Muscle of back (tissue), 3 donors: ENCODE measurements at regions not wholly inside any gene's neighbourhood (a gene's known extent, or its start where the extent isn't known, plus 50 kb on each side); places are given as distances from the start of the nearest gene placed in this dataset.
"Not testable (repeated sequence)": the region's sequence is repeated elsewhere in the genome, so short reads cannot be mapped to it uniquely, and the experiment has no call there.

Experiments used
- DNase-seq, 3 donors: peaks; one replicate each; pipeline versions ENCODE4 v3.0.0 to v3.0.0-alpha.2; 2013

DNA sequence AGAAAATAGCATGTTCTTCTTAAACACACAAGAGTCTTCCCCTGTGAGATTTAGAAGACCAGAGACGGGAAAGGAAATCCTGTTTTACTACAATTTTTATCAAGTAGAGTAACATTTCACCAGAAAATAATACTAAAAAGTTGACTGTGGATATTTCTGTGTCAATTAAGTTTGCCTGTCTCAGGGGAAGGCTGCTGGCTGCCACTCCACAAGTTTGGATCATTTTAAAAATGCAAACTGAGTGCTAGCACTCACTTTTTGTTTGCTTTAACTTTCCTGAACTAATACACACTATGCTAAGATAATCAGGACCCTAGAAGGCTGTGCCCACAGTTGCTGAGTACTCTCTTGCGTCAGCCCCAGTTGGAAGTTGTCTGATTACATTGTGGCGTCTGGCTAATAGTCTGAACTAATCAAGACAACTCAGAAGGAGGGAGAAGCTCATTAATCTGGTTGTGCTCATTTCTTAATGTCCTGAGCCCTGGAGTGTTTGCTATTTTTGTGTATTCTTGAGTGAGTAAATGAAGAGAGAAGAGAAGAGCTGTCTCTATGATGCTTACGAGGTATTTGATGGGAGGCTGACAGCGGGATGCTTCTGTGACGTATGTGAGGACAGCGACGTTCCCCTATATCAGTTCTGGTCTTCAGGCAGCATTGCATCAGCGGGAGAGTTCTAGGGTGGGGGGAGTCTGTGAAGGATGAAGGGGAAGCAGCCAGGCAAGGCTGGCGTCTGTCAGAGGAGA lies 664.2 kb downstream of the QKI start:
- peak in 1 of 3 donors; percentile 42 for DNase-seq

- DNase-seq, result not testable (repeated sequence)
Observed at GRCh38 chr6:164076818-164077532, 662.5 kb downstream of the QKI start.

DNA sequence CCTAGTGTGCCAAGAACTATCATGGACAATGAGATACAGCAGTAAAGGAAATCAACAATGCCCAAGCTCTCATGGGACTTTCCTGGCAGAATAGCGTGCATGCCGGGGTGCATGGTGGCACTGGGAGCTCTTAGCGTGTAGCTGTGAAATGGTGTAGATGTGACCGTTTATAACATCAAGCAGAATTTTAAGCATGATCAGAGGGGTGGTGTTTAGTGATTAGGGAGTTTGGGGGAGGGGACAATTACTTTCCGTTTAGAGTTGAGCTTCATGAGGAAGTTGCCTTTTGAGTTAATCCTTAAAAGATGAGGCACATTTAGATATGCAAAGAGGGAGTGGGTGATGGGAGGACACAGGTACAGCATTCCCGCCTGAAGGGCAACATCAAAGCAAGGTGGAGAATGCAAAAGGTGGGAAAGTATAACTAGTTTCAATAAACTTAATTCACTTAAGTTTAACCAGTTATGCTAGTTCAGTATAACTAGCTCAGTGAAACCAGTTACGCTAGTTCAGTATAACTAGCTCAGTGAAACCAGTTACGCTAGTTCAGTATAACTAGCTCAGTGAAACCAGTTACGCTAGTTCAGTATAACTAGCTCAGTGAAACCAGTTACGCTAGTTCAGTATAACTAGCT lies 661.6 kb downstream of the QKI start:
- DNase-seq, result no peak

DNA sequence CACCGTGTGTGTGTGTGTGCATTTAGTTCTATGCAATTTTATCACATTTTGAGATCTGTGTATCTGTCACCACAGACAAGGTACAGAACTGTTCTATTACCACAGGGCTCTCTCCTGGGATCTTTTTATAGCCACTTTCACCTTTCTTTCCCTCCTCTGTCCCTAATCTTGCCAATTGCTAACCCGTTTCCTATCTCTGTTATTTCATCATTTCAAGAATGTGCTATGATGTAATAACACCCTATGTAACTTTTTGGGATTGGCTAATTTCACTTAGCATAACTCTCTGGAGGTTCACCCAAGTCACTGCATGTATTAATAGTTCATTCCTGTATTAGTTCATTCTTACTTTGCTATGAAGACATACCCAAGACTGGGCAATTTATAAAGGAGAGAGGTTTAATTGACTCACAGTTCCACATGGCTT lies 657.7 kb downstream of the QKI start:
- no peak for DNase-seq

DNA sequence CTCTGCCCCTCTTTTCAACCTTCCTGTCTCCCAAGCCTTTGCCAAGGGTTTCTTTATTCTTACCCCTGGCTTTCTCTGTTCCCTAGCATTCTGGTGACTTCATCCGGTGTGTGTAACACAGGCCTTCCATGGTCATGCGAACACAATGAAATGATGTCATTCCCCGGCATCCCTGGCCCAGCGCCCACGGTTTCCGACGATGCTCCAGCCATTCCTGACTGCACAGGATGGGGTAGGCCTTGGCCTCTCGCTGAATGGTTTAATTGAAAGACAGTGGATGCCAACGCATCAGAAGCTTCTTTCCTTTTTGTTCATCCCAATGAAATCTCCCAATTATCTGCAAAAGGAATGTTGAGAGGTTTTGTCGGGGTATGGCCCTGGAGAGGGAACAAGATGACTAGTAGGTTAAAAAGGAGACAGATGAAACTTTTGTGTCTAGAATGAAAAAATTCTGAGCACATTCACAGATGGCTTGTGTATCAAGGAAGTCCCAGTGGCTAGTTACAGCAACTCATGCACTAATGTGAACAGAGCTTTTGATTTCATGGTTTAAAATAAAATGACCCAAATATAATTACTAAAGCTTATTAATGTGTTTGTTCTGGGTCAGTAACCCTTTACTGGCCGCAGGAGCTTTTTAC lies 655.0 kb downstream of the QKI start:
- peak; percentile 30 to 85 (median 79) for DNase-seq

DNA sequence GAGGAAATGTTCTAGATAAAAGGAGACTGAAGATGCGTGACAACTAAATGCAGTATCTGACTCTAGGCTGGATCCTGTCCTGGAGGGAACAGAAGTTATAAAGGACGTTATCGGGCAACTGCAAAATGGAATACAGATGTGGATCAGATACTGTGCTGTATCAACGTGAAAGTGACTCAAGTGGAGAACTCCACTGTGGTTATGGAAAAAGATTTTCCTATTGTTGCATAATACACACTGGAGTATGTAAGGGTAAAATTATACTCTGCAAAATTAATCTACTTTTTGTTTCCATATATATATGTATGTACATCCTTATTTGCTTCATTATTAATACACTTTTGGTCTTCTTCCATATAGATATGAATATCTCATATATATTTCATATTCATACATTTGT lies 654.0 kb downstream of the QKI start:
- peak in 1 of 3 donors; percentile 46 for DNase-seq

DNA sequence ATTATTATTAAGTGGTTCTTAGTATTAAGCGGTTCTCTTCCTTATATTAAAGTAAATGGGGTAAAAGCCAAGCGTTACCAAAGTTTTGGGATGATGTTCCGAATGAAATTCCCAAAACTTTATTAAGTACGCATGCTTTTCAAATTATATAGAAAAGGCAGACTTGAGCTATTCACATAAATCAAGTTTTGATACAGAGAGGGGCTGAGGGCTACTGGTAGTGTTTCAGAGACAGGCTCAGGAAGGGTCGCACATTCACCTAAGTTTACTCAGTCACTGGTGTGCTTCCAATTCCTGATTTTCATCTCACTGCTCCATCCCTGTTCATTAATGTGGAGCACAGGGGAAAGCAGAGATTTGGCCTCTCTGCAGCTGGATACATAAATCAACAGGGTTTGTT lies 652.2 kb downstream of the QKI start:
- DNase-seq, result peak in 2 of 3 donors; percentile 42 to 78

DNA sequence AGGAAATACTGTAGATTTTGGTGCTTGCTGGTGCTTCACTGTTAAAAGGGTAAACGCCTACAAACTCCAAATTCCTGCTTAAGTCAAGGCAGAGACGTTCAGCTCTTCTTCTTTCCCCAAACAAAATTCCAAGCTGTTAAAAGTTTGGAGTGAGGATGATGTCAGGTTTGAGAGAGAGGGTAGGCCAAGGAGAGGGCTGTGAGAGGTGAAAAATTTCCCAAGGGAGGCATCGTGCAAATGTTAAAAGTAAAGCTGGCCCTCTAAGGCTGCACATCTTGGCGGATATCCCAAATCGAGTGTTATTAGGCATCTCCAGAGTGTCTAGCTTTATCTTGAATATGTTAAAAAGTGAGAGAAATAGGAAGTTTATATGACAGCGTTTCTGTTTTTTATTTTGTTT lies 651.8 kb downstream of the QKI start:
- DNase-seq, result peak; percentile 31 to 87 (median 73)

DNA sequence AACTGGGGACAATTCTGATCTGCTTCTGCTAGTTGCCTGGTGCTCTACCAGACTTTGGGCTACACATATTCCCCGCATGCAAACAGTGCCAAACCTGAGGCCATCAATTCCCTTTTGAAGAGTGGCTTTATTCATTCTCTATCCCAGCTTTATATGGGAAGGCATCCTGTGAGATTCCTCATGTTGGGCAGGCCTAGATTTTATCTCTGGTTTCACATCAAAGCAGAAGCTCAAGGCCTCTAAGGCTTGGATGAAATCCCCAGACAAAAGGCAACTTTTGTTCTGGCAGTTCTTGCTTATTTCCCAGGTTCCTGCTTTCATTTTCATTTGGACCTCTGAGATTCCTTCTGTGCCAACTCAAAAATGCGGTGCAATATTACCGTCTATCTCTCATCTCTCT lies 648.8 kb downstream of the QKI start:
- no peak for DNase-seq

DNA sequence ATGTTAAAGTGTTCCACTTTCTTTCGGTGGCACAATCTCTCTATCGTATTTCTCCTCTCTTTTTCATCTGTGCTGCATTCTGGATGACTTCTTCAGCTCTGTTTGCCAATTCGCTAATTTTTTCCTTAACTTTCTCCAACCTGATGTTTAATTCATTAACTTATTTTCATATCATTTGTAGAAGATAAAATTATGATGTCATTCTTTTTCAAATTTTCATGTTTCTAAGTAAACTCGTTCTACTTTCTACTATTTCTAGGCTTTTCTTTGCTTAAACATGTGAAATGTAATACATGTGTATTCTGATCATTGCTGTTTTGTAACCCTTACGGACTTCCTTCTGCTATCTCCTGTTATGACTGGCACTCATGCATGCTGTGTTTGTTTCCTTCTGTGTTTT lies 648.4 kb downstream of the QKI start:
- no peak for DNase-seq

- DNase-seq, result no peak
Observed at GRCh38 chr6:164057876-164058275, 643.4 kb downstream of the QKI start.

DNA sequence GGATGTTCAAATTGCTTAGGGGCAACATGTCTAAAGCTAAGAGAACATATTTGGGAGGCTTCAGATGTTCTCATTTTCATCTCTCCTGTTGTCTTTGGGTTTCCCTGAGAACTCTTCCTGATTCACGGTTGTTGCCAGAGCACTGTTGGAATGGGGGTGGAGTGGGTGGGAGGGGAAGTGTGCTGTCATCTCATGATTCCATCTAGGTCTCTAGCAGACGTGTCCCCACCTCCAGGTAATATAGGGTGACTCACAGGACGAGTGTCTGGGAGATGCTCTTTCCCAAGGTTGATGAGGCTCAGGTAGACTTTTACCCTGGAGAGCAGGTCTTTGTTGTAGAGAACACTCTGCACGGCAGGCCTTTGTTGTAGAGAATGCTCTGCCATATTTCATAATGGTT lies 636.9 kb downstream of the QKI start:
- no peak for DNase-seq

DNA sequence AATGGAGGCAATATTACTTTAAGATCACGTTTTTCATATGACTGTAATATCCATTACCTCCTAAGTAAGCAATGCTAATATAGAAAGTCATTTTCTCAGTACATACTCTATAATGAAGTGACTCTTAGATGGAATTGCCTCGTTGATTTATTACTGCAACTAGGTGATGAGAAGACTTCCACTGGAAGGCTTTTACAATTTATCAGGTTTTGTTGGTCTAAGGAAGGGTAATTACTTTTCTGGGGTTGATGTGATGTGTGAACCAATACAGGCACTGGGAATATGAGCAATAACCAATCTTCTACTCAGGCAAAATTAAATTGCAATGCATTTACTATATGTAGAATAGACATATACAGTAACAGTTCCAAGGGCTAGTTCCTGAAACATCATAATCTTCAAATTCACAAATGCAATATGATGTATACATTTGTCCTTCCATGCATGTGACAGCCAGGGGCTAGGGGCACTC lies 635.0 kb downstream of the QKI start:
- DNase-seq, result no peak

DNA sequence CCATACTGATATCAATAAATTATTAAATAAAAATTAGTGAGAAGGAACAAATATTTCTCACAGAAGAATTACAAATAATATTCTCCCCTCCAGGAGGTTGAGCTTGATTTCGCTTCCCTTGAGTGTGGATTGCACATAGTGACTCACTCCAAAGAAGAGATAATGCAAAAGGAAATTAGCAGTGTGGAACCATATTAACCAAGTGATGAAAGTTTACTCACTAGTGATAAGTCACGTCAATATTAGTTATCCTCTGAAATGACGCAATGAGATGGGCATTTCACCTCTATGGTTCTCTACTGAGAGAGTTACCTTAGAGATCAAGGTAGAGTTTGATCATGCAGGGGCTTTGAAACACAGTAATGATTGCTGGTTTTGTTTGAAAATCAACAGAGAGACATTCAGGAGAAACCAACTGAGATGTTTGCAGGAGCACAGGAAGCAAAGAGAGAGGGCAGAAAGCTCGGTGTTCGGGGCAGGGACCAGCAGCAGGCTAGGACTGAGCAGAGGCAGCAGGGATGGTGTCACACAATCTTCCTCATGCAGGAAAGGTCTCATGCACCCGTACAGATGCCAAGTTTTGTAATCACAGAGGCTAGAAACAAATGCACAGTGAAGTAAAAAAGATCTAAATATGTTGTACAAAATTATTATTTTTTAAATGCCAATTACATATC lies 634.5 kb downstream of the QKI start:
- no peak for DNase-seq

DNA sequence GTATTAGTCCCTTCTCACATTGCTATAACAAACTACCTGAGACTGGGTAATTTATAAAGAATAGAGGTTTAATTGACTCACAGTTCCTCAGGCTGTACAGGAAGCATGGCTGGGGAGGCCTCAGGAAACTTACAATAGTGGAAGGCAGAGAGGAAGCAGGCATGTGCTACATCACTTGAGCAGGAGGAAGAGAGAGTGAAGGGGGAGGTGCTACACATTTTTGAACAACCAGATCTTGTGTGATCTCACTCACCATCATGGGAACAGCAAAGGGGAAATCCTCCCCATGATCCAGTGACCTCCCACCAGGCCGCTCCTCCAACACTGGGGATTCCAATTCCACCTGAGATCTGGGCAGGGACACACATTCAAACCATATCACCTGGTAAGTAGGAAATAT lies 630.6 kb downstream of the QKI start:
- DNase-seq, result no peak

DNA sequence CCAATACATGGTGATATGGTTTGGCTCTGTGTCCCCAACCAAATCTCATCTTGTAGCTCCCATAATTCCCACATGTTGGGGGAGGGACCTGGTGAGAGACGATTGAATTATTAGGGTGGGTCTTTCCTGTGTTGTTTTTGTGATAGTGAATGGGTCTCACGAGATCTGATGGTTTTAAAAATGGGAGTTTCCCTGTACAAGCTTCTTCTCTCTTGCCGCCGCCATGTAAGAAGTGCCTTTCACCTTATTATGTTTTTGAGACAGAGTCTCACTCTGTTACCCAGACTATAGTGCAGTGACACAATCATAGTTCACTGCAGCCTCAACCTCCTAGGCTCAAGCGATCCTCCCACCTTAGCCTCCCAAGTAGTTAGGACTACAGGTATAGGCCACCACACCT lies 629.1 kb downstream of the QKI start:
- DNase-seq, result not testable (repeated sequence)

DNA sequence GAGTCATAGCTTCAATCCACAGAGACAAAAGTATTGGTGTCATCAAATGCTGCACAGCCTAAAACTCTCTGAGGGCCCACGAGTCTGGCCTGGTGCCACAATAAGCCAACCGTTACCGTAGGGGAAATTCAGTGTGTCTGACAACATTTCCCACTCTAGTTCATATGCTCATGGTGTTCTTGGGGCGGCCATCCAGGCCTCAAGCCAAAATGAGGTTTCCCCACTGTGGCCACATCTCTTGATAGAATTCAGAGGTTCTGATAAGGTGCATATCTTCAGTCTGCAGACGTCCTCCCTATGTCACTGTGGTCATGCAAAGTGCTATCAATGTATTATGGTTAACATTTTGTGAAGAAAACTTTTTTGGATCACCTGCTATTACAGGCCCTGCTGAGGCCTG lies 627.7 kb downstream of the QKI start:
- no peak for DNase-seq

- no peak for DNase-seq
Observed at GRCh38 chr6:164040994-164041393, 626.5 kb downstream of the QKI start.

DNA sequence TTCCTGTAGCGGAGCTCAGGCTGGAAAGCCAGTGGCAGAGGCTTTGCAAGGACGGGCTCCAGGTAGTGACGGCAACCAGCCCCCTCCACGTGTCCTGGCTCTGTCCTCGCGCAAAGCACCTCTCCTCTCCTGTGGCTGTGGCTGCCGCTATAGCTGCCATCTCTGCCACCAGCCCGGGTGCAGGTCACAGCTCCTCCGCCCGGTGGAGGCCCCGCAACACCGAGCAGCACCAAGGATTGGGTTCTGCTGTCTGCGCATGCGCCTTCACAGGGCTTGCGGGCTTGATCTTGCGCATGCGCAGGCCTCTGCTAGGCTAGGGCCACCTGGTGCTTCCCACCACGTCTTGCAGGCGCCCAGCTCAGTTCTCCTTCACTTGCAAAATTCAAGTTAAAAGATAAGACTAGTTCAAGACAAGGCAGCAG lies 625.4 kb downstream of the QKI start:
- DNase-seq, result peak in 2 of 3 donors; percentile 32 to 51

DNA sequence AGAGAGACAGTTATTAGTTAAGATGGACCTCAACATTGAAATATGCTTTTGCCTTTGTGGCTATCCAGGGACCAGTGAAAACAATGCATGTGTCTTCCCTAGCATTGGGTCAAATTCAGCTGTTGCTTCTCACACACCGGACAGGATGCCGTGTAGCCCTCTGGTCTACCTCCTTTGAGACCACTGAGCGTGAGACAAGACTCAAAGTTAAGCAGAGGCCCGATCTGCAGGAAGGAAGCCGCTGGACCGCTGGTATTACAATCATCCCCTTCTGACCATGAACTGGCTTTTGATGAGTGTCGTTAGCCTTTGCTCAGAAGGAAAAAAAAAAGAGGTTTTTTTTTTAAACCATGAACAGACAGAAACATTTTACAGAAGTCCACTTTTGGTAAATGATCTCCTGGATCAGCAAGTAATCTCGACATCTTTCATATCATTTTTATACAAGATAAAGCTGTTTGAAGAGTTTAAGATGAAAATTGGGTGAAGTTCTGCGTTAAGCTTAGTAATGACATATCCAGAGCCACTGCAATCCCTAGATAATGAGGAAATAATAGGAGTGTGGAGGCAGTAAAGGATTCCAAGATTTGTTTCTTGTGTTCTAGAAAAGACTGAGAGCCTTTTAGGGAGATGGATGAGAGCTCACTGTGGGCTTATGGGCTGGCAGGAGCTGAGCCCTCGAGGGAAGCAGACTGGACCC lies 622.8 kb downstream of the QKI start:
- peak in 1 of 3 donors; percentile 63 for DNase-seq

DNA sequence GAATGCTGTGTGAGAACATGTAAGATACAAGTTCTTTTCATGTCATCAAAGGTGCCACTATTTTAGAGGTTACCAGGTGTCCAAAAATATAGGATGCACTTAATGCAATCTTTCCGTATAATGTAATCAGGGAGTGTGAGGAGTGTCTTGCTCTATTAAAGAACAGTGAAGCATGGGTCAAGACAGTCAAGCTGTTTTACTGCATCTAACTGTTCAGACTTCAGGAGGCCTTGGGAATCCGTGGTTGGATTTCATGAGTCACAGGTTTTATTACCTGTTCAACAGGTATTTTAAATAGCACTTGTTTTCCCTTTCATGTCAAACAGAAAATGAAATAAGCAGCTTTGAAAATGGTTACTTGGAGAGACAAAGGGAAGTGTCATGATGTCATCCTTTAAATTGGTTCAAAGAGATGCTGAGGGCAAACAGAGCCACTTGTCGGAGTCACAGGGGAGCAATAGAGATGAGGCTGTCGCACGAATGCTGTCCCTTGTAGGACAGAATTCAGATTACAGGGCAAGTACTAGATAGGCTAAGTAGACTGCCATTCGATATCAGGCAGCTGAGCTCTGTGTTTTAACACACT lies 621.5 kb downstream of the QKI start:
- no peak for DNase-seq
